GOT3 (cell line): ENCODE measurements at regions not wholly inside any gene's neighbourhood (a gene's known extent, or its start where the extent isn't known, plus 50 kb on each side); places are given as distances from the start of the nearest gene placed in this dataset.

Experiments
- DNase-seq: peaks from one replicate; lab custom pipeline; 2025; ENCODE audit warnings: mixed read lengths; lab: John Stamatoyannopoulos, UW

DNA sequence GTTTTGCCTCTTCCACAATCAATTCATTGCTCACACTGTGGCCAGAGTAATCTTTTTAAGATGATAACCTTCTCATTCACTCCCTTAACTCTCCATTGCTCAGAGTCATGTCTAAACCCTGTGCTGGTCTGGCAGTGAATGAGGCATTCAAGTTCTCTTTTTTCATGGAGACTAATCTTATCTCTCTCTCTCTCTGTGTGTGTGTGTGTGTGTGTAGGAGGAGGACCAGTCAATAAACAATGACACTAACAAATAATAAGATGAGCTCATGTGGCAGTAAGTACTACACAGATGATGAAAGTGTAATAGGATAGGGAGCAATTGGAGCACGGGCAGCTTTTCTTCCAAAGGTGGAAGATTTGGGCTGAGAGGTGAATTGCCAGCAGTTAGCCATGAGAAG, 122.0 kb upstream of the B3GALT2 start:
- DNase-seq = no peak

GRCh38 chr1:193306430-193306829, 120.0 kb upstream of the B3GALT2 start:
- DNase-seq = no peak
